H4 (cell line): ENCODE measurements at regions not wholly inside any gene's neighbourhood (a gene's known extent, or its start where the extent isn't known, plus 50 kb on each side); places are given as distances from the start of the nearest gene placed in this dataset.
A peak's percentile ranks its signal among the peaks of the same experiment; 100 is the strongest.
"Not testable (repeated sequence)": the region's sequence is repeated elsewhere in the genome, so short reads cannot be mapped to it uniquely, and the experiment has no call there.

Experiments used
- DNase-seq: peaks from one replicate; pipeline ENCODE4 v3.0.0-alpha.2; 2015; ENCODE audit warnings: low spot score

DNA sequence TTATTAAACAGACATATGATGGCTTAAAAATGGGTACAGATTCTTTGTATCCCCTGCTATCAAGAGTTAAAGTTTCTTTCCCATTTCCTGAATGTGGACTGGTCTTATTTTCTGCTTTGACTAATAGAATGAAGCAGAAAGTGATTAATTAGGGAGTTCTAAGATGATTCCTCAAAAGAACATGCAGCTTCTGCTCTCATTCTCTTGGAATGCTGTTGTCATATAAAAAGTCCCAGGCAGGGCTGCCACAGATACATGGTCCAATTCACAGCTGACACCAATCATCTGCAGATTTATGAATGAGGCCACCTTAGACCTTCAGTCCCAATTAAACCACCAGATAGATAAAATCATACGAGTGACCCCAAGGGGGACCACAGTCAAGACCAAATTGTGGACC, 844.5 kb upstream of the RAG2 start:
- no peak for DNase-seq

GRCh38 chr11:37431633-37432230, 833.7 kb upstream of the RAG2 start:
- not testable (repeated sequence) for DNase-seq

DNA sequence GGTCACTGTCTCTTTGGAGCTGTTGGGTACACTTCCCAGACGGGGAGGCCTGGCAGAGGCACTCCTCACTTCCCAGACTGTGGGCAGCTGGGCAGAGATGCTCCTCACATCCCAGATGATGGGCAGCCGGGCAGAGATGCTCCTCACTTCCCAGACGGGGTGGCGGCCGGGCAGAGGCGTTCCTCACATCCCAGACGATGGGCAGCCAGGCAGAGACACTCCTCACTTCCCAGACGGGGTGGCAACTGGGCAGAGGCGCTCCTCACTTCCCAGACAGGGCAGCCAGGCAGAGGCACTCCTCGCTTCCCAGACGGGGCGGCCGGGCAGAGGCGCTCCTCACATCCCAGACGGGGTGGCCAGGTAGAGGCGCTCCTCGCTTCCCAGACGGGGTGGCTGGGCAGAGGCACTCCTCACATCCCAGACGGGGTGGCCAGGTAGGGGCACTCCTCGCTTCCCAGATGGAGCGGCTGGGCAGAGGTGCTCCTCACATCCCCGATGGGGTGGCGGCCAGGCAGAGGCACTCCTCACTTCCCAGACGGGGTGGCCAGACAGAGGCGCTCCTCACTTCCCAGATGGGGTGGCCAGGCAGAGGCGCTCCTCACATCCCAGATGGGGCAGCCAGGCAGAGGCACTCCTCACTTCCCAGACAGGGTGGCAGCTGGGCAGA, 833.1 kb upstream of the RAG2 start:
- not testable (repeated sequence) for DNase-seq

DNA sequence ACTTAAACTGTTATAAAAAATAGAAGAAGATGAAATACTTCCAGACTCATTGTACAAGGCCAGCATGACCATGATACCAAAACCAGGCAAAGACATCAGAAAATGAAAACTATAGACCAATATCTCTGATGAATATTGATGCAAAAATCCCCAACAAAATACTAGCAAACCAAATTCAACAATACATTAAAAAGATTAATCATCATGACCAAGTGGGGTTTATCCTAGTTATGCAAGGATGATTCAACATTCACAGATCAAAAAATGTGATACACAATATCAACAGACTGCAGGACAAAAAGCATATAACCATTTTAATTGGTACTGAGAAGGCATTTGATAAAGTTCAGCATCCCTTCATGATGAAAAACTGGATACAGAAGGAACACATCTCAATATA, 824.5 kb upstream of the RAG2 start:
- DNase-seq = no peak

- DNase-seq = no peak
Measured at GRCh38 chr11:37411289-37411688, 813.3 kb upstream of the RAG2 start.

GRCh38 chr11:37409124-37409523, 811.1 kb upstream of the RAG2 start:
- no peak for DNase-seq

GRCh38 chr11:37407461-37407860, 809.4 kb upstream of the RAG2 start:
- no peak for DNase-seq

DNA sequence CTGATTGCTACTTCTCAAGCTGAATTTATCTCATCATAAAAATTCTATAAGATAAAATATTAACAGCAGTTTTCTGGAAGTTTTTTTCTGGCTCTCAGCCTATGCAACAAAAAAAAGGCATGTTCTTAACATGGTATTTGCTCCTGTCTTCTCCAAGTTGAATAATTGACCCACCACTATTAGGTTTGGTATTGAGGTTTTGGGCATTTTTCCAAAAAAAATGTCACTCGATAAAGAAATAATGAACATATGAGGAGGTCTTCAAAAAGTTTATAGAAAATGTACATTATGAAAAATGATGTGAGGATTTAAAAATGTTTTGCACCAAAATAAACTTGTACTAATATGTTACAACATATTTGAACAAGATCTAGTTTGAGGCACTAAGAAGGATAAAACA, 808.6 kb upstream of the RAG2 start:
- no peak for DNase-seq

- no peak for DNase-seq
Measured at GRCh38 chr11:37404231-37404630, 806.2 kb upstream of the RAG2 start.

- DNase-seq = no peak
Measured at GRCh38 chr11:37402663-37403062, 804.6 kb upstream of the RAG2 start.

DNA sequence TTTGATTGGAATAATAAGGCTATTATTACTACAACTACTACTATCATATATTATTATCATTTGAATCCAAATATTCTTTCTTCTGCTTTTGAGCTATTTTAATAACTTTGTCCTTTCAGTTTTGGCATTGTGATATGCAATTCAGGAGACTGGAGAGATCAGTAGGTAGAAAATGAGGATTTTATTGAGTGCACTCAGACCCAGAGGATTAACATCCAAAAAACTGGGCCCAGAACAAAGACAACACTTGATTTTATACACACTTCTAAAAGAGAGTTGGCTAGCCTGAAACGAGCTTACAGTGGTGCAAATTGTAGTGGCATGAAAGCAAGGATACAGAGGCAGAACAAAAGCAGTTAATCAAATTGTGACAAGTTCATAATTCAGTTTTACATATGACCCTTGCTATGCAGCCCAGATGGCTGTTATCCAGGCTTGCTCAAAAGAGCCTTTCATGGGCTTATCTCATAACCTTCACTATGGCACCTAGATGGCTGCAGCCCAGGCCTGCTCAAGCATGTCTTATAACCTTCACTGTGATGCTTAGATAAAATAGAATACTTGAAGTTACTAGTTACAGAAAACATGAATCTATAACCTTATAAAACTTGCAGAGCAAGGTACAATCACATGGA, 796.3 kb upstream of the RAG2 start:
- DNase-seq = no peak

DNA sequence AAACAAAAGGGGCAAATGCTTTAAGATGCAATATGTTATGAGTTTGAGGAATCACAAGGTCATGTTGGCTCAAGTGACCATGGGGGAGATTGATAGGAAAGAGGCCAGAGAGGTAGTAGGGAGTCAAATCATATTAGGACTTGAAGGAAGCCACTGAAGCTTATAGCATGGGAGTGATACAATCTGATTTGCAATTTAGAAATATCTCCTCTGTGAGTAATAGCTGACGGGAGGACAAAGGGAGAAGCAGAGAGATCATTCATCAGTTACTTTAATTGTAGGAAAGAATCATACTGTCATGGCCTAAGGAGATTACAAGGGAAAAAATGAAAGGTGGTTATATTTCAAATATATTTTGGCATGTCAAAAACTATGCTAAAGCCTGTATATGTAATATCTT, 793.6 kb upstream of the RAG2 start:
- no peak for DNase-seq

DNA sequence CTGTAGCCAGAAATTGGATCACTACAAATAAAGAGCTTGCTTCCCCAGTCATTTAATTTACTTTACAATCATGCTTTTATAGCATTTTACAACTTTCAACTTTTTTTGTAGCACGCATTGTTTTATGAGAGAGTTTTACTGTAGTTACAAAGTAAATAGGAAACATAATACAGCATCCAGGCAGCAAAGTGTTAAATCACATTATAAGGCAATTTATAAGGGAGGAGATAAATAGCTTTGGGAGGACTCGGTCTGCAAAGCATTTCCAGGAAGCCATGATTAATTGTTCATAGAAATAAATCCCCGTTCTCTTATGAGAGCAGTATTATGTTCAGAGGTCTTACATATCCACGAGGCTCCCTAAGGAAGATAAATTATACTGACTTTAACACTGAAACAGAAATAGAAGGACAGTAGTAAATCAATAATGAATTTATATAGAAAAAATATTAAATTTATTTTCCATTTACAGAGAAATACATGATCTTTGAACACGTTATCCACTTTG, 792.6 kb upstream of the RAG2 start:
- DNase-seq = no peak

- DNase-seq = no peak
Measured at GRCh38 chr11:37378958-37379357, 780.9 kb upstream of the RAG2 start.

DNA sequence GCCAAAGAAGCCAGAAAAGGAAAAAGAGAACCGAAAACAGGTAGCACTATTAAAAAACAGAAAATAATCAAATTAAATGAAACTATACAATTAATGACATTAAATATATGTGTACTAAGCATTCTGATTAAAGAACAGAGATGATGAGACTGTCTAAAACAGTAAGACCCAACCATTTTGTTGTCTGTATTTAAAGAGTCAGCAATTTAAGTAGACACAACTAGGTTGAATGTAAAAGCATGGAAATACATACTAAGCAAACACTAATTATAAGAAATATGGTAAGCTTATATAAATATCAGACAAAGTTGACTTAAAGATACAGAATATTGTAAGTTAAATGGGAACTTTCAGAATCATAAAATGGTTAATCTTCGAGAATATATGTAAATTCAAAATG, 774.6 kb upstream of the RAG2 start:
- DNase-seq = no peak

GRCh38 chr11:37371346-37371970, 773.4 kb upstream of the RAG2 start:
- peak; percentile 36 for DNase-seq

DNA sequence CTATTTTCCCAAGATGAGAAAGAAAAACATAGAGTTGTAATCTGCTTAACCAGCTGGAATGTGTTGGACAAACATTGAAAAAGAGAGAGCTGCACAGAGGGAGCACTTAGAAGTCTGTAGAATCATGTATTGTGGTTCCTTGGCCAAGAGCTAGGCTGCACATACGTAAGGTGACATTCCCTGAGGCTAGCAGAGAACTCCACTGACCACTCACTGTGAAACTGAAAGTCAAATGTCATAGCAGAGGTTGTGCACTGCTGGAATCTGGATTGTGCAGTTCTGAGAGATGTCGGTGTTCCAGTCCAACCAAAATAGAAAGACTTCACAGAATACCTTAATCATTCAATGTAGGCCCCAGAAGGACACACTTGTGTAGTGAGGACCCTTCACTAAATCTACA, 772.8 kb upstream of the RAG2 start:
- DNase-seq = peak; percentile 47

- DNase-seq = no peak
Measured at GRCh38 chr11:37364246-37364839, 766.3 kb upstream of the RAG2 start.

DNA sequence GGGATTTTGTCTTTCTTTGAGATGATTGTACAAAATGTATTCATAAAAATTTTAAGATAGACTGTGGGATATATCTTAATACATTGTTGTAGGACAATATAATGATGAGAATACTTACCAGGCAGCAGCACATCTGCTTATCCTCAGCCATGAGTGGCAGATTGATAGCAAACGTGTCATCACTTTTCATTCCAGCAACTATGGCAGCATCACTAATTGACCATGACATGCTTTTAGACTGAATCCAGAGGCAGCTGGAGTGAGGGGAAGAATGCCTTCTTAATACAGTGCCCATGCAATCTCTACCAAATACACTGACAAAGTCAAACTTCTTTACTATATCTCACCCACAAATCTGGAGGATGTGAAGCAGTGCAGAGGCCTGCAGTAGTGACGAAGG, 755.2 kb upstream of the RAG2 start:
- no peak for DNase-seq

DNA sequence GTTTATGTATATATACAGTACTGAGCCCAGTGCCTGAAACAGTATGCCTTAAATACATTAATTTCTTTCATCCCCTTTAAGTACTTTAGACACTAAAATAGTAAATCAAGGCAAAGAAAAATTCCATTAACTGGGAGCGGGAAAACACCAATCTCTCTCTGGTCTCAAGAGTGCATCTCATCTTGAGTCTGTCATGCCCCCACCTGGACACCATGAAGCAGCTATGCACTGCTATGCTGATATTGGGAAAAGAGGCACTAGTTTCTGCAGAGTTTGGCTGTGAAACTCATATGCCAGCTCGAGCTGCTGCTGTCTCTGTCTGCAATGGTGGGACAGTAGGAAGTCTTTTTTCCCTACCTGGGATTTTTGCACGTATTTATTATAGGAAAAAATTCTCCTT, 754.4 kb upstream of the RAG2 start:
- DNase-seq = no peak

DNA sequence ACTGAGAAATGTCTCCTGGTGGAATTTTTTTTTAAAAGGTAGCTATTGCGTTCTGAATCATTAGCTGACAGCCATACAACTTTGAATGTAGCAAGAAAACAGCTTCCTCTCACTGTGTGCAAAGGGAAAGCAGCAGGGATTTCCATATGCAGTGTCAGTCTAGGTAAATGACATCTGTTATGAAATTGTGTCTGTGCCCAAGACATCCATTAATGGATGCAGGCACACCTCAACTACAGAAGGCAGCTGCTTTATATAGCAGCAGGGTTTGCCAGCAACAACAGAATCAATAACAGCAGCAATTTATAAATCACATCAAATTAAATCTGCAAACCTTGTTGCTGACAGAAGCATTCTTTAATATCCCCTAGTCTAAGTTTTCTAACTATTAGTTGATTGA, 745.3 kb upstream of the RAG2 start:
- no peak for DNase-seq

DNA sequence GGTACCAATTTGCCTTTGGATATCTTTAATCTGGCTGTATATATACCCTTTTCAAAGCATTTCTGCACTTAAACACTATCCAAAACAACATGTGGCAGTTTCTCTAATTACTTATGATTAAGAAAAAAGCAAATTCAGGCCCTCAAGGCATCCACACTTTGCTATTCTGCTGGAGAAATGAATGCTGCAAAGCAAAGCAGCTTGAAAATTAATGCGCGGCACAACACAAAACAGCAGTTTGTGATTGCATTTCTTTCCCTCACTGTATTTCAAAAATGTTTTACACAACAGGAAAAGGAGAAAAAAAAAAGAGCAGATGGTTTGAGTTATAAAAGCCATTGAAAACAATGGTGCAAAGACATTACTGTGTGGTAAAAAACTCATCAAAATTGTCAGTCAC, 738.4 kb upstream of the RAG2 start:
- no peak for DNase-seq
